ENCODE measurements at regions not wholly inside any gene's neighbourhood (a gene's known extent, or its start where the extent isn't known, plus 50 kb on each side); places are given as distances from the start of the nearest gene placed in this dataset.
"Not testable (repeated sequence)": the region's sequence is repeated elsewhere in the genome, so short reads cannot be mapped to it uniquely, and the experiment has no call there.

DNA sequence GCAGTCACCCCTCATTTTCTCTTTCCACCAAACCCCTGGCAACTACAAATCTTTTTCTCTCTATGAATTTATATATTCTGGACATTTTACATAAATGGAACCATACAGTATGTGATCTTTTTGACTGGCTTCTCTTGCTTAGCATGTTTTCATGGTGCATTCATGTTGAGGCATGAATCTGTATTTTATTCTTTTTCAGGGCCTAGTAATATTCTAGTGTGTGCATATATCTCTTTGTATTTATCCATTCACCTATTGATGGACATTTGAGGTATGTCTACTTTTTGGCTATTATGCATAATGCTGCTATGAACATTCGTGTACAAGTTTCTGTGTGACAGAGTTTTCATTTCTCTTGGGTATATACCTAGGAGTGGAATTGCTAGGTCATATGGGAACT, 78.2 kb downstream of the HACD1 start:
- no peak overlapping the region for H3K4me3 ChIP-seq (ENCODE audit: low read depth, low read length)
- DNase-seq (ENCODE audit: low read depth, low spot score), result no peak
- TF ChIP-seq CTCF (IDR thresholded peaks at IDR 0.05; ENCODE audit: low read depth, low read length), result no peak
- in situ Hi-C loops (cut with HindIII; ENCODE audit: low sequenced_read_pairs), result no loop called here

GRCh38 chr10:17537281-17537680, 79.9 kb downstream of the HACD1 start:
- in situ Hi-C loops (cut with HindIII; ENCODE audit: low sequenced_read_pairs), result no loop called here
- no peak for TF ChIP-seq CTCF (IDR thresholded peaks at IDR 0.05; ENCODE audit: low read depth, low read length)
- DNase-seq (ENCODE audit: low read depth, low spot score), result no peak
- H3K4me3 ChIP-seq (ENCODE audit: low read depth, low read length), result no peak overlapping the region

GRCh38 chr10:17536221-17536620, 81.0 kb downstream of the HACD1 start:
- no peak overlapping the region for H3K4me3 ChIP-seq (ENCODE audit: low read depth, low read length)
- TF ChIP-seq CTCF (IDR thresholded peaks at IDR 0.05; ENCODE audit: low read depth, low read length), result no peak
- no peak for DNase-seq (ENCODE audit: low read depth, low spot score)
- in situ Hi-C loops (cut with HindIII; ENCODE audit: low sequenced_read_pairs), result no loop called here

DNA sequence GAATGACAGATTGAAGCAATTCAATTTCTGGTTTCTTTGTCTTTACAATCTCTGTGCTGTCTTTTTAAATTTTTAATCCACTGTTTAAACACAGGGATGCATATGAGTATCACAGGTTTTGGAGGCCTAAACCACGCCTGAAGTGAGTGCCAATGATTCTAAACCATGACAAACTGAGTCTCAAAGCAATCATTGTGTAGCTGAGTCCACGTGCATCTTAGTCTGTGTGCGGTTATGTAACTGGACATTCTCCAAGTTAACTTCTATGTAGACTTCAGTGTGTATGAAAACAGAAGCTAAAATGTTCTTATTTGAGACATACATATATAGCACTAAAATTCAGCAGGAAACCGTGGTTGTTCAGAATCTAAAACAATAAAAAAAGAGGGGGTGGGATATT, 79.3 kb upstream of the ST8SIA6 start:
- no peak overlapping the region for H3K4me3 ChIP-seq (ENCODE audit: low read depth, low read length)
- TF ChIP-seq CTCF (IDR thresholded peaks at IDR 0.05; ENCODE audit: low read depth, low read length), result no peak
- peak; percentile 79 for DNase-seq (ENCODE audit: low read depth, low spot score)
- in situ Hi-C loops (cut with HindIII; ENCODE audit: low sequenced_read_pairs), result no loop called here

DNA sequence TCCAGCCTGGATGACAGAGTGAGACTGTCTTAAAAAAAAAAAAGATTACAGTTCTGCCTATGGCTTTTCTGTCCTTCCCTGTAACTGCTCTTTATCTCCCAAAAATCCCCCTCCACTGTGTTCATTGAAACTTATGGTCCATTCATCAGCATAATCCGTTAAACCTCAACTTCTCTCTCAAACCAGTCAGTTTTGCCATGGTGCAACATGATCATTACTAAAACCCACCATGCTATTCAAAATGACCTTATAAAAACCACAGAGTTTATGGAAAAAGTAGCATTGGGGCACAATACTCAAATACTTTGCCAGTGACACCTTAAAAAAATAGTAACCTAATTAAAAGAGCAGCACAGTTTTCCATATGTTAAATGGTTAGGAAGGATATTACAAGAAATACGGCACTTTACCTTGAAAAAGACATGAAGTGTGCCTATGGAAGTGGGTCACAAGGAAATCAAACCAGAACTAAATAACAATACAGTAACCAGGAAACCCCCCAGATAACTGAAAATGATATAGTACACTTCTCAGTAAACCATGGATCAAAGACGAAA, 74.0 kb upstream of the ST8SIA6 start:
- no peak overlapping the region for H3K4me3 ChIP-seq (ENCODE audit: low read depth, low read length)
- in situ Hi-C loops (cut with HindIII; ENCODE audit: low sequenced_read_pairs), result no loop called here
- peak; percentile 77 for DNase-seq (ENCODE audit: low read depth, low spot score)
- no peak for TF ChIP-seq CTCF (IDR thresholded peaks at IDR 0.05; ENCODE audit: low read depth, low read length)

DNA sequence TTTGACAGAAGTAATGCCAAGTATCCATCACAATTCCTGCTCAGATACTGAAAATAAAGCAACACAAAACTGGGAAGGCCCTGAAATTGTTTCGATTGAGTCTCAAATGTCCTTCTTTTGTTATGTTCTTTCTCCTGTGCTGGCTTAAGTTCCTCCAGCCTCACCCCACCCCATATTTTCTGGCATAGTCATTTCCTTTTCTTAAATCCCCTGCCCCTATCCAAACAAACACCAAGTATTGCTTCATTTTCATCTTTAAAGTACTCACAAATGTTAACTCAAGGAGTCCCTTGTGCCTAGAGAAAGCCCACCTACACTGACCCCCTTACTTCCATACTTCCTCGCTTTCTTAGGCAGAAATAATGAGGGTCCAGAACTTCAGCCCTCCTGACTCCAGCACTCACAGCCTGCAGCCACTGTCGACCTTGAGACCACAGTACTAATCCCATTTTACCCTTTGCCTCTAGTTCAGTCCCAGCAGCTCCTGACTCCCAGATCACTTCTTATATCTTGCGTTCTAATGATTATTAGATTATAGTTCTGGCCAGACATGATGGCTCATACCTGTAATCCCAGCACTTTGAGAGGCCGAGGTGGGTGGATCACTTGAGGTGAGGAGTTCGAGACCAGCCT, 73.2 kb upstream of the ST8SIA6 start:
- H3K4me3 ChIP-seq (ENCODE audit: low read depth, low read length), result no peak overlapping the region

DNA sequence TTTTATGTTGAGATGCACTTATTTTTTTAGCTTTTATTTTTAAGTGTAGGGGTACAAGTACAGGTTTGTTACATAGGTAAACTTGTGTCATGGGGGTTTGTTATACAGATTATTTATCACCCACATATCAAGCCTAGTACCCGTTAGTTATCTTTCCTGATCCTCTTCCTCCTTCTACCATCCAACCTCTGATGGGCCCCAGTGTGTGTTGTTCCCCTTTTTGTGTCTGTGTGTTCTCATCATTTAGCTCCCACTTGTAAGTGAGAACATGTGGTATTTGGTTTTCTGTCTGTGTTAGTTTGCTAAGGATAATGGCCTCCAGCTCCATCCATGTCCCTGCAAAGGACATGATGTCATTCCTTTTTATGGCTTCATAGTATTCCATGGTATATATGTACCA, 72.2 kb upstream of the ST8SIA6 start:
- H3K4me3 ChIP-seq (ENCODE audit: low read depth, low read length); DNase-seq (ENCODE audit: low read depth, low spot score); in situ Hi-C loops (cut with HindIII; ENCODE audit: low sequenced_read_pairs): not testable (repeated sequence)

More for the DNA sequence above, 73.2 kb upstream of the ST8SIA6 start:
- peak; percentile 91 for DNase-seq (ENCODE audit: low read depth, low spot score)
- TF ChIP-seq CTCF (IDR thresholded peaks at IDR 0.05; ENCODE audit: low read depth, low read length), result no peak
- in situ Hi-C loops (cut with HindIII; ENCODE audit: low sequenced_read_pairs), result no loop called here
